Vagina (tissue), 2 donors: ENCODE measurements at regions not wholly inside any gene's neighbourhood (a gene's known extent, or its start where the extent isn't known, plus 50 kb on each side); places are given as distances from the start of the nearest gene placed in this dataset.

Experiments
- POLR2A ChIP-seq, 2 donors: fragments of 450-650 bp; IDR thresholded peaks; one replicate each; pipeline ENCODE4 v1.6.1; 2017; ENCODE audit warnings: antibody characterized with exemption in 2 of 2, mild to moderate bottlenecking in 2 of 2, moderate library complexity in 2 of 2
- POLR2AphosphoS5 ChIP-seq, 2 donors: sonication (generic); formaldehyde crosslinking; IDR thresholded peaks; one replicate each; pipeline ENCODE4 v1.9.0; 2017; ENCODE audit warnings: antibody characterized with exemption in 2 of 2, mild to moderate bottlenecking in 2 of 2, low read depth in 1 of 2; ENCODE audit not compliant: insufficient read depth in 1 of 2
- TF ChIP-seq, protein P1 (sequence below), 3 experiments: fragments of 450-650 bp in 2 of 3; fragments of 200-600 bp in 1 of 3; sonication (generic) in 1 of 3; IDR thresholded peaks; one replicate each; pipeline ENCODE4 v1.5.1; 2017 to 2019; ENCODE audit warnings: antibody characterized with exemption in 3 of 3, mild to moderate bottlenecking in 2 of 3, moderate library complexity in 2 of 3

- TF ChIP-seq, protein P1, sequence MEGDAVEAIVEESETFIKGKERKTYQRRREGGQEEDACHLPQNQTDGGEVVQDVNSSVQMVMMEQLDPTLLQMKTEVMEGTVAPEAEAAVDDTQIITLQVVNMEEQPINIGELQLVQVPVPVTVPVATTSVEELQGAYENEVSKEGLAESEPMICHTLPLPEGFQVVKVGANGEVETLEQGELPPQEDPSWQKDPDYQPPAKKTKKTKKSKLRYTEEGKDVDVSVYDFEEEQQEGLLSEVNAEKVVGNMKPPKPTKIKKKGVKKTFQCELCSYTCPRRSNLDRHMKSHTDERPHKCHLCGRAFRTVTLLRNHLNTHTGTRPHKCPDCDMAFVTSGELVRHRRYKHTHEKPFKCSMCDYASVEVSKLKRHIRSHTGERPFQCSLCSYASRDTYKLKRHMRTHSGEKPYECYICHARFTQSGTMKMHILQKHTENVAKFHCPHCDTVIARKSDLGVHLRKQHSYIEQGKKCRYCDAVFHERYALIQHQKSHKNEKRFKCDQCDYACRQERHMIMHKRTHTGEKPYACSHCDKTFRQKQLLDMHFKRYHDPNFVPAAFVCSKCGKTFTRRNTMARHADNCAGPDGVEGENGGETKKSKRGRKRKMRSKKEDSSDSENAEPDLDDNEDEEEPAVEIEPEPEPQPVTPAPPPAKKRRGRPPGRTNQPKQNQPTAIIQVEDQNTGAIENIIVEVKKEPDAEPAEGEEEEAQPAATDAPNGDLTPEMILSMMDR (IDR thresholded peaks at IDR 0.05): no peak
- TF ChIP-seq POLR2AphosphoS5 (IDR thresholded peaks at IDR 0.05; ENCODE audit: insufficient read depth in 1 of 2, low read depth in 1 of 2): no peak
- no peak for TF ChIP-seq POLR2A (IDR thresholded peaks at IDR 0.05)
These were observed 87.7 kb upstream of the CCL2 start for GRCh38 chr17:34167354-34167753.
